GM23338 (cell line): ENCODE measurements at regions not wholly inside any gene's neighbourhood (a gene's known extent, or its start where the extent isn't known, plus 50 kb on each side); places are given as distances from the start of the nearest gene placed in this dataset.

Experiments used
- ATAC-seq: fragments of 200-7000 bp; cut with Tn5 transposase; 3 replicates; pipeline ENCODE4 v1.9.1; 2020
- DNase-seq: peaks from one replicate; pipeline ENCODE4 v3.0.0-alpha.2; 2015; ENCODE audit warnings: low spot score
- H2AFZ ChIP-seq: fragments of 200-600 bp; sonication (generic); 2 replicates; pipeline ENCODE4 v1.8.0; 2016; ENCODE audit warnings: antibody characterized with exemption, mild to moderate bottlenecking, moderate library complexity
- H3F3A ChIP-seq: fragments of 200-600 bp; sonication (generic); replicated peaks from 2 replicates; pipeline ENCODE4 v1.8.0; 2017; ENCODE audit warnings: antibody characterized with exemption, mixed run types, low read depth
- H3K27ac ChIP-seq: fragments of 200-600 bp; sonication (generic); 2 replicates; pipeline ENCODE4 v1.6.1; 2016; ENCODE audit warnings: low read depth
- H3K27me3 ChIP-seq: fragments of 200-600 bp; sonication (generic); 2 replicates; pipeline ENCODE4 v1.8.0; 2016; ENCODE audit warnings: mild to moderate bottlenecking, mixed run types, moderate library complexity; ENCODE audit not compliant: insufficient read depth
- H3K36me3 ChIP-seq: fragments of 200-600 bp; sonication (generic); 2 replicates; pipeline ENCODE4 v1.8.0; 2016; ENCODE audit warnings: mild to moderate bottlenecking; ENCODE audit not compliant: insufficient read depth
- H3K4me1 ChIP-seq: fragments of 200-600 bp; sonication (generic); 2 replicates; pipeline ENCODE4 v1.8.0; 2016; ENCODE audit warnings: mild to moderate bottlenecking, moderate library complexity; ENCODE audit not compliant: insufficient read depth
- H3K4me2 ChIP-seq: fragments of 200-600 bp; sonication (generic); 2 replicates; pipeline ENCODE4 v1.7.1; 2017; ENCODE audit warnings: mixed run types
- H3K4me3 ChIP-seq: fragments of 200-600 bp; sonication (generic); 2 replicates; pipeline ENCODE4 v1.6.1; 2016; ENCODE audit warnings: mixed run types
- H3K79me2 ChIP-seq: fragments of 200-600 bp; sonication (generic); replicated peaks from 2 replicates; pipeline ENCODE4 v1.8.0; 2017; ENCODE audit warnings: mild to moderate bottlenecking; ENCODE audit not compliant: insufficient read depth
- H3K9me2 ChIP-seq: fragments of 200-600 bp; sonication (generic); 2 replicates; pipeline ENCODE4 v1.8.0; 2017; ENCODE audit not compliant: insufficient read depth
- H4K20me1 ChIP-seq: fragments of 200-600 bp; sonication (generic); replicated peaks from 2 replicates; pipeline ENCODE4 v1.8.0; 2017; ENCODE audit warnings: mild to moderate bottlenecking; ENCODE audit not compliant: insufficient read depth
- H3K27ac Mint-ChIP-seq: 2 replicates; pipeline ENCODE4 v1.8.0; 2020; ENCODE audit warnings: inconsistent platforms, mild to moderate bottlenecking, moderate library complexity, mixed read lengths
- H3K27me3 Mint-ChIP-seq: 3 replicates; pipeline ENCODE4 v1.8.0; 2022; ENCODE audit warnings: low read depth, mild to moderate bottlenecking, moderate library complexity, mixed read lengths, inconsistent platforms; ENCODE audit not compliant: insufficient read depth, poor library complexity
- H3K36me3 Mint-ChIP-seq: 3 replicates; pipeline ENCODE4 v1.8.0; 2021; ENCODE audit warnings: low read depth, mild to moderate bottlenecking, inconsistent platforms, moderate library complexity, mixed read lengths
- H3K4me1 Mint-ChIP-seq: 3 replicates; pipeline ENCODE4 v1.8.0; 2020; ENCODE audit warnings: mild to moderate bottlenecking, inconsistent platforms, mixed read lengths
- H3K4me3 Mint-ChIP-seq: 3 replicates; pipeline ENCODE4 v1.8.0; 2021; ENCODE audit warnings: moderate library complexity, mild to moderate bottlenecking, inconsistent platforms, mixed read lengths
- H3K9me3 Mint-ChIP-seq: 3 replicates; pipeline ENCODE4 v1.8.0; 2020; ENCODE audit warnings: moderate library complexity, mild to moderate bottlenecking, inconsistent platforms, mixed read lengths
- CREB1 ChIP-seq: fragments of 250-450 bp; sonication (Bioruptor Pico); IDR thresholded peaks from 2 replicates; pipeline ENCODE4 v1.5.0; 2020; ENCODE audit warnings: low read depth, mild to moderate bottlenecking, moderate library complexity
- NANOG ChIP-seq: IDR thresholded peaks from 2 replicates; pipeline ENCODE4 v1.6.1; 2016; ENCODE audit warnings: antibody characterized with exemption, borderline replicate concordance
- POLR2AphosphoS5 ChIP-seq: IDR thresholded peaks from 2 replicates; pipeline ENCODE4 v1.6.1; 2016; ENCODE audit warnings: antibody characterized with exemption, low read depth
- ZNF462 ChIP-seq: fragments of 250-450 bp; sonication (Bioruptor Pico); IDR thresholded peaks from 2 replicates; pipeline ENCODE4 v1.5.0; 2020; ENCODE audit warnings: mild to moderate bottlenecking, moderate library complexity
- TF ChIP-seq, protein P1 (sequence below), 2 experiments: fragments of 200-600 bp in 1 of 2; sonication (generic) in 1 of 2; conservative IDR thresholded peaks; 2 replicates each; pipeline versions ENCODE4 v1.5.1 to v1.6.1; 2016 to 2017; ENCODE audit warnings: antibody characterized with exemption in 2 of 2, low read depth in 2 of 2, mild to moderate bottlenecking in 2 of 2, moderate library complexity in 1 of 2

DNA sequence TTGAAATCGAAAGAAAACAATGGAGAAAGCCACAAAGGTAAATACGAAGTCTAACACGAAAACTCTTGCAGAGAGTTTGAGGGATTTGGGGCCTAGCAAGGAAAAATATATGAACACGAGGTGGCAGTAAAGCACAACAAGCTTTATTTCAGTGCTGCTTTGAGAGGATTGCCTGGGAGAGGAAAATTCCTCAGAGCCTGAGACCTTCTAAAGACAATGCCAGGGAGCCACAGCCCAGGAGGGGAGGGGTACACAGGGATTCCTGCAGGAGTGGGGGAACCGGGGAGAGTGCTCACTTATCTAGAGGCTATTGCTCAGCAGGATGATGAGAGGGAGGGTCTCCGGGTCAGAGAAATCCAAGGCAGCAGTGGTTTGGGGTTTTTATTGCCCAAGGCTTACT lies 134.9 kb upstream of the ADCY2 start:
- Mint-ChIP-seq H3K4me3 (peak overlapping the region; percentile 35; the same call in 2 of the 3 replicates), H3K9me3 (peaks cover 45% of the 10 kb centered on the region), H3K36me3 (peaks cover 60% of the 10 kb centered on the region), H3K27ac (peak overlapping the region; percentile 94), H3K27me3 (peaks cover 7% of the 10 kb centered on the region), H3K4me1 (peaks cover 40% of the 10 kb centered on the region)
- Histone ChIP-seq H3K4me1 (peaks cover 12% of the 10 kb centered on the region), H3K27me3 (no peaks in the 10 kb centered on the region), H3K4me2 (no peak overlapping the region), H3K36me3 (no peaks in the 10 kb centered on the region), H3K79me2 (no peaks in the 10 kb centered on the region; the same call in 1 of the 2 replicates), H3K27ac (peak overlapping the region; percentile 91), H3K4me3 (no peak overlapping the region), H3F3A (no peaks in the 10 kb centered on the region), H3K9me2 (no peaks in the 10 kb centered on the region), H2AFZ (no peak overlapping the region), H4K20me1 (no peaks in the 10 kb centered on the region)
- TF ChIP-seq POLR2AphosphoS5 (0 out of 2 replicates have a peak, but pooled peaks have one; percentile 9), ZNF462 (CRISPR knock-in tag) (no peak), NANOG (peak; percentile 53; the same call in 1 of the 2 replicates), CREB1 (CRISPR knock-in tag) (no peak)
- TF ChIP-seq, protein P1, sequence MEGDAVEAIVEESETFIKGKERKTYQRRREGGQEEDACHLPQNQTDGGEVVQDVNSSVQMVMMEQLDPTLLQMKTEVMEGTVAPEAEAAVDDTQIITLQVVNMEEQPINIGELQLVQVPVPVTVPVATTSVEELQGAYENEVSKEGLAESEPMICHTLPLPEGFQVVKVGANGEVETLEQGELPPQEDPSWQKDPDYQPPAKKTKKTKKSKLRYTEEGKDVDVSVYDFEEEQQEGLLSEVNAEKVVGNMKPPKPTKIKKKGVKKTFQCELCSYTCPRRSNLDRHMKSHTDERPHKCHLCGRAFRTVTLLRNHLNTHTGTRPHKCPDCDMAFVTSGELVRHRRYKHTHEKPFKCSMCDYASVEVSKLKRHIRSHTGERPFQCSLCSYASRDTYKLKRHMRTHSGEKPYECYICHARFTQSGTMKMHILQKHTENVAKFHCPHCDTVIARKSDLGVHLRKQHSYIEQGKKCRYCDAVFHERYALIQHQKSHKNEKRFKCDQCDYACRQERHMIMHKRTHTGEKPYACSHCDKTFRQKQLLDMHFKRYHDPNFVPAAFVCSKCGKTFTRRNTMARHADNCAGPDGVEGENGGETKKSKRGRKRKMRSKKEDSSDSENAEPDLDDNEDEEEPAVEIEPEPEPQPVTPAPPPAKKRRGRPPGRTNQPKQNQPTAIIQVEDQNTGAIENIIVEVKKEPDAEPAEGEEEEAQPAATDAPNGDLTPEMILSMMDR (conservative IDR thresholded peaks at IDR 0.05; ENCODE audit: low read depth in 2 of 2) = peak; percentile 92 to 93
- ATAC-seq (peak; percentile 100), DNase-seq (peak; percentile 99)
